NCI-H1048 (cell line): ENCODE measurements at regions not wholly inside any gene's neighbourhood (a gene's known extent, or its start where the extent isn't known, plus 50 kb on each side); places are given as distances from the start of the nearest gene placed in this dataset.
"Not testable (repeated sequence)": the region's sequence is repeated elsewhere in the genome, so short reads cannot be mapped to it uniquely, and the experiment has no call there.

Experiments used
- DNase-seq: peaks from one replicate; lab custom pipeline; 2025; lab: John Stamatoyannopoulos, UW

GRCh38 chr6:139539852-139540251 lies 165.4 kb upstream of the CITED2 start:
- no peak for DNase-seq

- DNase-seq, result no peak
These were observed 163.9 kb upstream of the CITED2 start for GRCh38 chr6:139538366-139538765.

GRCh38 chr6:139536751-139537617 lies 162.5 kb upstream of the CITED2 start:
- no peak for DNase-seq

GRCh38 chr6:139534472-139535115 lies 160.1 kb upstream of the CITED2 start:
- DNase-seq, result no peak

GRCh38 chr6:139533573-139534471 lies 159.4 kb upstream of the CITED2 start:
- no peak for DNase-seq

GRCh38 chr6:139533171-139533570 lies 158.7 kb upstream of the CITED2 start:
- no peak for DNase-seq

- no peak for DNase-seq
These were observed 157.0 kb upstream of the CITED2 start for GRCh38 chr6:139531148-139532115.

GRCh38 chr6:139530561-139530960 lies 156.1 kb upstream of the CITED2 start:
- no peak for DNase-seq

GRCh38 chr6:139529420-139529819 lies 155.0 kb upstream of the CITED2 start:
- DNase-seq, result no peak

- DNase-seq, result no peak
These were observed 154.0 kb upstream of the CITED2 start for GRCh38 chr6:139528471-139528870.

GRCh38 chr6:139525415-139525814 lies 151.0 kb upstream of the CITED2 start:
- DNase-seq, result no peak

- no peak for DNase-seq
These were observed 149.5 kb upstream of the CITED2 start for GRCh38 chr6:139523986-139524385.

- DNase-seq, result no peak
These were observed 148.2 kb upstream of the CITED2 start for GRCh38 chr6:139522511-139523220.

- no peak for DNase-seq
These were observed 146.9 kb upstream of the CITED2 start for GRCh38 chr6:139521338-139521737.

- DNase-seq, result no peak
These were observed 145.9 kb upstream of the CITED2 start for GRCh38 chr6:139520321-139520768.

GRCh38 chr6:139519571-139520031 lies 145.2 kb upstream of the CITED2 start:
- DNase-seq, result no peak

GRCh38 chr6:139519097-139519496 lies 144.6 kb upstream of the CITED2 start:
- DNase-seq, result no peak

GRCh38 chr6:139518556-139519091 lies 144.2 kb upstream of the CITED2 start:
- DNase-seq, result no peak

GRCh38 chr6:139517998-139518555 lies 143.6 kb upstream of the CITED2 start:
- not testable (repeated sequence) for DNase-seq

- DNase-seq, result no peak
These were observed 141.1 kb upstream of the CITED2 start for GRCh38 chr6:139515511-139515910.
